ENCODE measurements at regions not wholly inside any gene's neighbourhood (a gene's known extent, or its start where the extent isn't known, plus 50 kb on each side); places are given as distances from the start of the nearest gene placed in this dataset.

- no peak for TF ChIP-seq SUZ12 (IDR thresholded peaks at IDR 0.05; ENCODE audit: unreplicated experiment)
Observed at GRCh38 chr21:14830307-14830706, 234.5 kb downstream of the NRIP1 start (continued).

GRCh38 chr21:14829685-14830084, 235.1 kb downstream of the NRIP1 start:
- ATAC-seq (no peak), FAIRE-seq (no peak), DNase-seq (ENCODE audit: low read depth, low spot score) (no peak)
- no peak for TF ChIP-seq ZNF384 (IDR thresholded peaks at IDR 0.05; ENCODE audit: borderline replicate concordance, low read depth, low read length)
- no peak for TF ChIP-seq SMAD5 (IDR thresholded peaks at IDR 0.05; ENCODE audit: low read depth)
- no peak for TF ChIP-seq YY1 (IDR thresholded peaks at IDR 0.05; ENCODE audit: low read depth, low read length)
- no peak for TF ChIP-seq CEBPZ (IDR thresholded peaks at IDR 0.05; ENCODE audit: low read depth, low read length)
- no peak for TF ChIP-seq RBBP5 (conservative IDR thresholded peaks at IDR 0.05)
- no peak for TF ChIP-seq BCLAF1 (IDR thresholded peaks at IDR 0.05)
- TF ChIP-seq PKNOX1 (IDR thresholded peaks at IDR 0.05), result no peak
- TF ChIP-seq RUNX3 (IDR thresholded peaks at IDR 0.05; ENCODE audit: low read length), result no peak
- no peak for TF ChIP-seq HCFC1 (IDR thresholded peaks at IDR 0.05; ENCODE audit: low read length)
- TF ChIP-seq BHLHE40 (IDR thresholded peaks at IDR 0.05; ENCODE audit: borderline replicate concordance in 1 of 2, low read depth in 2 of 2, low read length in 1 of 2), result no peak
- Histone ChIP-seq H3K9me3 (replicated peaks; ENCODE audit: control insufficient read depth, insufficient read depth, low read length) (no peaks in the 10 kb centered on the region; the same call in 2 of the 3 replicates), H3K4me3 (no peak overlapping the region), H3K4me2 (ENCODE audit: control insufficient read depth, insufficient read depth) (no peak overlapping the region), H4K20me1 (ENCODE audit: control insufficient read depth, insufficient read depth) (no peaks in the 10 kb centered on the region), H3K4me1 (ENCODE audit: control insufficient read depth, insufficient read depth, low read length) (peaks cover 9% of the 10 kb centered on the region; the same call in 1 of the 2 replicates), H3K27ac (ENCODE audit: control insufficient read depth, insufficient read depth) (no peak overlapping the region), H3K79me2 (ENCODE audit: control insufficient read depth, insufficient read depth, low read length) (no peaks in the 10 kb centered on the region), H3K27me3 (replicated peaks in 1 of 2; ENCODE audit: control insufficient read depth in 2 of 2, insufficient read depth in 2 of 2, low read length in 1 of 2) (no peaks in the 10 kb centered on the region), H3K36me3 (ENCODE audit: control insufficient read depth in 2 of 2, insufficient read depth in 2 of 2, low read length in 1 of 2) (no peaks in the 10 kb centered on the region), H3K9ac (ENCODE audit: control insufficient read depth, insufficient read depth, low read length) (no peak overlapping the region), H2AFZ (ENCODE audit: control insufficient read depth, low read depth, low read length) (no peak overlapping the region)
- SMC1A ChIA-PET (ENCODE audit: uncharacterized antibody, unreplicated experiment), result interaction anchor here (1.0 kb wide), 1 partner anchor 11 kb away, joined by 3 read pairs; no protein-coding TSS in a partner anchor
- RAD21 ChIA-PET (ENCODE audit: unreplicated experiment), result interaction anchor here (1.1 to 1.3 kb wide), 2 partner anchors 11 to 27 kb away, joined by 3 to 4 read pairs; no protein-coding TSS in a partner anchor
- in situ Hi-C loops (cut with MboI) (no loop called here), intact Hi-C loops (cut with micrococcal nuclease; ENCODE audit: unreplicated experiment) (loop anchor here (5.0 to 10.0 kb wide), 3 partner anchors 33 to 377 kb away; no protein-coding TSS in a partner anchor)
- CTCF ChIA-PET, result no interaction called here
- WGBS (ENCODE audit: insufficient coverage, insufficient replicate concordance, low lambda C conversion rate, missing lambda C conversion rate), result 77% methylated on average over 3 of the region's 3 CpGs
- BruUV-seq (replicated peaks), result no TSS peak
- POLR2A ChIA-PET, result no interaction called here
